HFF-Myc (cell line): ENCODE measurements at regions not wholly inside any gene's neighbourhood (a gene's known extent, or its start where the extent isn't known, plus 50 kb on each side); places are given as distances from the start of the nearest gene placed in this dataset.

Experiments used
- DNase-seq: peaks from one replicate; pipeline ENCODE4 v3.0.0-alpha.2; 2011; ENCODE audit warnings: low read depth; ENCODE audit errors: extremely low read depth
- H3K4me3 ChIP-seq: replicated peaks from 2 replicates; pipeline ENCODE4 v1.5.1; 2011; ENCODE audit warnings: low read depth, mild to moderate bottlenecking, control low read depth, low read length
- CTCF ChIP-seq: IDR thresholded peaks from 2 replicates; pipeline ENCODE4 v1.5.1; 2012; ENCODE audit warnings: mild to moderate bottlenecking, low read depth, low read length, control low read depth; ENCODE audit errors: missing control alignments

GRCh38 chrX:140172401-140172800 is 207.1 kb upstream of the CXorf66 start:
- H3K4me3 ChIP-seq, result no peak overlapping the region
- no peak for DNase-seq
- no peak for TF ChIP-seq CTCF

- TF ChIP-seq CTCF, result no peak
- no peak for DNase-seq
- H3K4me3 ChIP-seq, result no peak overlapping the region
Measured at GRCh38 chrX:140167551-140167950, 202.2 kb upstream of the CXorf66 start.

- no peak overlapping the region for H3K4me3 ChIP-seq
- no peak for TF ChIP-seq CTCF
- no peak for DNase-seq
Measured at GRCh38 chrX:140165849-140166248, 200.5 kb upstream of the CXorf66 start.

GRCh38 chrX:140164391-140164790 is 199.1 kb upstream of the CXorf66 start:
- no peak for TF ChIP-seq CTCF
- no peak overlapping the region for H3K4me3 ChIP-seq
- DNase-seq, result no peak

- no peak for TF ChIP-seq CTCF
- no peak for DNase-seq
- H3K4me3 ChIP-seq, result no peak overlapping the region
Measured at GRCh38 chrX:140163371-140164159, 198.2 kb upstream of the CXorf66 start.

- no peak for TF ChIP-seq CTCF
- DNase-seq, result no peak
- no peak overlapping the region for H3K4me3 ChIP-seq
Measured at GRCh38 chrX:140157611-140158010, 192.3 kb upstream of the CXorf66 start.

- TF ChIP-seq CTCF, result no peak
- no peak for DNase-seq
- H3K4me3 ChIP-seq, result no peak overlapping the region
Measured at GRCh38 chrX:140157143-140157542, 191.8 kb upstream of the CXorf66 start.
